AG08396 (cell line): ENCODE measurements at regions not wholly inside any gene's neighbourhood (a gene's known extent, or its start where the extent isn't known, plus 50 kb on each side); places are given as distances from the start of the nearest gene placed in this dataset.

Experiments used
- DNase-seq: peaks from one replicate; pipeline ENCODE4 v3.0.0; 2012; ENCODE audit warnings: low spot score, mixed read lengths

DNA sequence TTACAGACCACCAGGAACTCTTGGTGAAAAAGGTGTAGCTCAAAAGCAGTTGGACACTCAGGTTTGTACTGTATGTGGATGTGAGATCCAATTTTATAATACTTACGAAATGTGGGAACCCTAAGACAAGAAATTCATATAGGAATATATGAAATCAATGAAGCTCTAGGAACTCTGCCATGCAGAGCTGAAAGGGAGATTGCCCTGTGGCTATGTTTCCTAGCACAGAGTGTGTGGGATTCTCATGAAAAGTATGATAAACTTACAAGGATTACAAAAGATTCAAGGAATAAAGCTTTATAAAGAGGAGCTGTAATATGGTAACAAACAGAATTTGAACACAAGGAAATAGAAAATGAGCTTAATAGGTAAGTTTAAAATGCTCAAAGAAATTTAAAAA lies 205.7 kb upstream of the FAM83B start:
- DNase-seq, result no peak

- DNase-seq, result no peak
Measured at GRCh38 chr6:54646069-54646950, 200.3 kb upstream of the FAM83B start.

- no peak for DNase-seq
Measured at GRCh38 chr6:54646951-54647664, 199.5 kb upstream of the FAM83B start.

- no peak for DNase-seq
Measured at GRCh38 chr6:54654381-54654780, 192.2 kb upstream of the FAM83B start.

GRCh38 chr6:54655162-54655561 lies 191.4 kb upstream of the FAM83B start:
- DNase-seq, result no peak

DNA sequence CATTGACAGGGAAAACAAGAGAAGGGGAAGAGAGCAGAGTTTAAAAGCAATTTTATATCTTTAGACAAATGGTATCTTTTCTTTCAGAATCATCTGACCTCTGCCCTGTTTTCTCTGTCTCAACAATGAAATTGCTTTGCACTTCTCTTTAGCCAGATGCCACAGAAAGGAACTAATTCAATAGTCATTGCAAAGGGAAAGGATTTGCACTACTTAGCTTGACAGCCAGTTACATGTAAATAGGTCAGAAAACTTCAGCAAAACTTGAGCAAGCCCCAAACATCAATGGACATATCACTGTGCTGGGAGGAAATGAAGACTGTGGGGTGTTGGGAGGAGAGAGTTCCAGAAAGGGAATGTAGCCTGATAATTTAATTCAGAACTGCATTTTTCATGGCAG lies 181.3 kb upstream of the FAM83B start:
- DNase-seq, result no peak

DNA sequence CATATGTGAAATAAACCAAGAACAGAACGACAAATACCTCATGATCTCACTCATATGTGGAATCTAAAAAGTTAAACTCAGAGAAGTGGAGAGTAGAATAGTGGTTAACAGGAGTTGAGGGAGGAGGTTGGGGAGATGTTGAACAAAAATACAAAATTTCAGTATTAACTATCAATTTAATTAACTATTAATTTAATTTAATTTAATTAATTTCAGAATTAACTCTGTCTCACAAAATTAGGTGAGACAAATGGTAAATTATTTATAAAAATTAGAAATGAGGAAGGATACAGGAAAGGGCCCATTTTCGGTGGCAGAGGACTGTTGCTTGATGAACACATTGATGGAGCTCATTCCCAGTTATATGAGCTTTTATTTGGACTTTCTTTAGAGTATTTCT lies 166.0 kb upstream of the FAM83B start:
- no peak for DNase-seq

DNA sequence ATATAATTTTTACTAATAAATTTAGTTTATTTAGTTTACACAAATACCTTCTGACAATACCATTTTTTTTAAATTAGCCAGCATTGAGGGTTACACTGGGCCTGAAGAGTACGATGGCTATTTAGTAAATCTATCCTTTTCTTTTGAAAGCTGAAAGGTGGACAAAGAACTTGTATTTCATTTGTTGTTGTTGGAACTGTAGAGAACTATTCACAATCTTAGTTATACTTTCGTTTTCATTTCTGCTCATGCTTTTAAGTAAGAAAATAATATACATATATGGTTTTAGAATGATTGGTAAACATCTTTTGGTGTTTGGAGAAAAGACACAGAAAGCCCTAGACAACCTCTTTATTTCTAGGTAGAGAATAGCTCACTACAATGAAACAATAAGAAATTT lies 165.3 kb upstream of the FAM83B start:
- DNase-seq, result no peak

- peak; percentile 47 for DNase-seq
Measured at GRCh38 chr6:54681987-54682386, 164.6 kb upstream of the FAM83B start.

DNA sequence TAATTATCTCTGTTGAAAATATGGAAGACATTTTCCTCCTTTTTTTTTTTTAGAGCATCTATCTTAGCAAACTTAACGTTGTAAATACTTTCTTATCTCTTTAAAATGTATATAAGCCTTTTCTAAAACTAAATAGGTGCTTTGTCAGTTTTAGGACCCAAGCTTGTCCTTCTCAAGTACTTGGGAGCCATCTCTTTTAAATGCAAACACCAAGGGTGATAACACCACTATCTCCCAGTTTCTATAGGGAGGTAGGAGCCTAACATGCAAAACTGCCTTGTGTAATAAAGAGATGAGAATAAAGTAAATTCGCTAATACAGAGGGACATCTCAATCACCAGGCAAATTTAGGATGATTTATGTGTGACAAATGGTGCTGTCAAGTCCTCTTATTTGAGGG lies 157.0 kb upstream of the FAM83B start:
- DNase-seq, result no peak

DNA sequence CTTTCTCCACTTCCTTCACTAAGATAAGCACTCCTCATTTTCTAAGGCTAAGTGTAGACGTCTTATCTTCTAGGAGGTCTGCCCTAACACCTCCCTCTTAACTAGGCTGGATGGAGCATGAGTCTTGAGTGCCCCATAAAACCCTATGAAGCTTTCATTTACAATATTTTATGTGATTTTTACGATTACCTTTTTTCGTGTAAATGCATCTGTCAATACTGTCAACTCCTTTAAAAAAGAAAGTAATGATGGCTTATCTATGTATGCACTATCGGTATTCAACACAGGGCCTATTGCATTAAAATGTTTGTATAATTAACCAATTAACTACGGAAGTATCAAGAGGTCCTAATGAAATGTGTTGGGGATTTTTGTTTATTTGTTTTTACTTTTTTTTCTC lies 156.0 kb upstream of the FAM83B start:
- no peak for DNase-seq

DNA sequence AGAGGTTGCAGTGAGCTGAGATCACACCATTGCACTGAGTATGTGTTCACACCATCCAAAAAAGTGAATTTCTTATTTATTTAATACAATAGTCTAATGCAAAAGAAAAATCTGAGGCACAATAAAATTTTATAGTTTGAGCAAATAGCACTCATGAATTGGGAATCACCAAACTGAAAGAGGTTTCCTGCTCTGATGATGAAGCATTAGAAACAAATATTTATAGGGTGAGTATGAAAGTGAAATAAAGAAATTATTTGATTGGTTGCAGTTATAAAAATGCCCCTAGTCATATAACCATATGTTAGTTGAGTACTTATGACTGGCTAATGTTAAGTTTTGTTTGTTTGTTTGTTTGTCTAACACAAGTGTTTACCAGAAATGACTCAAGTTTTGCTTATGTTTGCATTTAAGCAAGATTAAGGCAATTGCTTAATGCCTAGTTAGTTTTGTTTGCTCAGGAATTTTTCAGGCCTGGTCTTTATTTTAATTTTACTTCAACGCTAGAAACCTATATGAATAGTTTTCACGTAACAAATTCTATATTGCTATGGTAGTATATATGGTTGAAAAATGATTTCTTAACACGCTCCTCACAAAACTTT lies 151.5 kb upstream of the FAM83B start:
- DNase-seq, result no peak

DNA sequence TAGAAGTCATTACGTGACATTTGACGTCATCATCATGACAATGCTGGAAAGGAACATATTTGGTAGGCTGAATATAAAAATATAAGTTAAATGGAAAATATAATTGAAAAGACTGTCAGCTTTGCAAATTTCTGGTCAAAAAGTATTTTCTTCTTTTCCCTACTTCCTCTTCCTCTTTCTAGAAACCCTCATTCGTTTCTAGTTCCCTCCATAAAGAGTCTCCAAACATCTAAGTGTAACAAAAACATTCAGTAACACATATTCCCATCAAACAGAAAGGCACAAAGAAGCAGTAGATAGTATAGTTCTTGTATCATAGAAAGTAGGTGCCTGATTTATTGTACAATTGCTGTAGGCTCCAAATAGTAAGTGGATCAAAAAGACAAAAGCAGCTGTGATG lies 150.8 kb upstream of the FAM83B start:
- no peak for DNase-seq

DNA sequence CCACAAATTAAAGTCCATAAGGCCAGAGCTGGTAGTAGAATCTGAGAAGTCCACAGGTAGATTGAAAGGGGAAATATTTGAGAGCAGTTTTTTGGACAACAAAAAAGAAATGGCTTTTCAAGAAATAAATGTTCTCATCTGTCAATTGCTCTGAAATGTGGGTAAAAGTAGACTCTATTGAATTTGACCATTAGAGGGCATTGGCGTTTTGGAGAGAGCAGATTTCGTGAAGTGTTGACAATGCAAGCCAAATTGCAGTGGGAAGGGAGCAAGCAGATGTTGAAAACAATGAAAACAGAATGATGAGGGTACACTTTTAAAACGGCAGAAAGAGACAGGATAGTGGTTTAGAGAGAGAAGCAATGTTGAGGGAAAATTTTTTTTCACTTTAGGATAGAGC lies 149.1 kb upstream of the FAM83B start:
- DNase-seq, result peak; percentile 11

GRCh38 chr6:54698974-54699373 lies 147.6 kb upstream of the FAM83B start:
- DNase-seq, result no peak

- no peak for DNase-seq
Measured at GRCh38 chr6:54700158-54700557, 146.4 kb upstream of the FAM83B start.

- no peak for DNase-seq
Measured at GRCh38 chr6:54702772-54703171, 143.8 kb upstream of the FAM83B start.

GRCh38 chr6:54706391-54706790 lies 140.2 kb upstream of the FAM83B start:
- DNase-seq, result peak; percentile 23

DNA sequence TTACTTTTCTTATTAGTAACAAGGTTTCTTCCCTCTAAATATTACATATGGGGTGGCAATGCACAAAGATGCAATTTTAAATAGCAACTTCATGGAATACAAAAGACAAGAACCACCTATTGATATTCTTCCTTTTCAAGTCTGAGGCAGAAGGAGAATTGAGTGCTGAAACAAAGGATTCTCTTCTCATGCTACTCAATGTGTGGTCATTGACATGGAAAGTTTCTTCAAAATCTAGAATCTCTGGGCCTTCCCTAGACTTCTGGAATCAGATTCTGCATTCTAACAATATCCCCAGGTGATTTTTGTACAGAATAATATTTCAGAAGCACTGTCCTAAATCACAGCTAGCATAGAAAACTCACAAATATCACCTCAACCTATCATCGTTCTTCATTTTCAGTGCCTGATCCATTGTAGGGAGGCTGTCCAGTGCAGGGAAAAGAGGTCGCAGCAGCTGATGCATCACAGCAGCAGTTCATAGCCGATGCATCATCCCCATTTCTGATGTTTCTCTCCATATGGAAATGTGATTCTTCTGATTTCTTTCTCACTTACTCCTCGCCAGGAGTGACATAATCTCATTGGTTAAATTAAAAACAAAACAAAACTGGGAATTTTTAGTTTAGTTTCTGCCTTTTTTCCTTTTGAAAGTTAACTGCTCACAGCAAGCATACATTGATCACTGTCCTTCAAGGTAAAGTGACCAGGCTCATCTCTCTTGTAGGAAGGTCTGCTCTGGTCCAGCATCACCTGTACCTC lies 139.5 kb upstream of the FAM83B start:
- DNase-seq, result no peak

DNA sequence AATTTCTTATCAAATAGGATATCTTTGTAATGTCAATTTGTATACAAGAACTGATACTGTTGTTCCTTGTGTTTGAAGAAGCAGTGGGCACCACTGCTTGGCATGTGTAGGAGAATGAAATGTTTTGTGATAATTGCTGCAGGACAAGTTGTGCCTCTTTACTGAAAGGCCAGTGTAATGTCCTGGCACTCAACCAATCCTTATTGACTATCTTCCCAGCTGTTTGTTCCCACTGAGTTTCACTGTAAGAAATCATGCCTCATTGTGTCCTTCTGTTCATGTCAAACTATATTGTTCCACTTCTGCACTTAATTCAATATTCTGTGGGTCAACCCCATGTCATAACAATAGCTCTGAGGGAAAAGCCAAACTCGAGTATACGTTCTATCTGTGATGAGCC lies 136.1 kb upstream of the FAM83B start:
- DNase-seq, result no peak

- no peak for DNase-seq
Measured at GRCh38 chr6:54716010-54716409, 130.6 kb upstream of the FAM83B start.

DNA sequence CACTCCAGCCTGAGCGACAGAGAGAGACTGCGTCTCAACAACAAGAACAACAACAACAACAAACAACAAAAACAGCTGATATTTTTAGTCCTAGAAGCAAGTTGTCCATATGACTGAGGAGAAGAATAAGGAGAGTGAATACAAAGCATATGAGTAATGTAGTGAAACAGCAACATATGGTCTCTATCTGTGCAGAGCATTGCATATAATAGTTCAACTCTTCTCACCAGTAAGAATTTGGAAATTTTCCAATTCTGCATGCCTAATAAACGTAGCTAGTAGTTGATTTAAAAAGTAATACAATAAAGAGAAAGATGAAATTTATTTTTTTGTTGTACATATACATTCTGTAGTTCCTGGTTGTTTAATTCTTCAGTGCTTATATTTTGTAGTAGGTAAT lies 129.7 kb upstream of the FAM83B start:
- DNase-seq, result no peak
